K562 (cell line): ENCODE measurements at regions not wholly inside any gene's neighbourhood (a gene's known extent, or its start where the extent isn't known, plus 50 kb on each side); places are given as distances from the start of the nearest gene placed in this dataset.
A peak's percentile ranks its signal among the peaks of the same experiment; 100 is the strongest.

Experiments
- CBX3 ChIP-seq, 2 experiments: IDR thresholded peaks; 1 replicate in 1 of 2; 2 replicates in 1 of 2; pipeline ENCODE4 v1.6.1; 2012; ENCODE audit warnings: inconsistent platforms in 2 of 2, low read length in 2 of 2, borderline replicate concordance in 1 of 2, control low read depth in 1 of 2
- FOXM1 ChIP-seq, 2 experiments: fragments of 450-650 bp in 1 of 2; sonication (generic) in 1 of 2; formaldehyde crosslinking in 1 of 2; IDR thresholded peaks; 2 replicates each; pipeline versions ENCODE4 v1.6.1 to v1.9.0; 2017 to 2022; ENCODE audit warnings: low read depth in 2 of 2, mild to moderate bottlenecking in 2 of 2, missing genetic modification reagents in 1 of 2, moderate library complexity in 1 of 2
- KDM1A ChIP-seq, 2 experiments: fragments of 450-650 bp; IDR thresholded peaks; 2 replicates each; pipeline ENCODE4 v1.6.1; 2016; ENCODE audit warnings: mild to moderate bottlenecking in 2 of 2
- NCOA2 ChIP-seq, 2 experiments: fragments of 450-650 bp; IDR thresholded peaks; 2 replicates each; pipeline ENCODE4 v1.6.1; 2018; ENCODE audit warnings: mild to moderate bottlenecking in 2 of 2, moderate library complexity in 1 of 2; ENCODE audit not compliant: partially characterized antibody in 2 of 2
- RERE ChIP-seq: sonication (generic); formaldehyde crosslinking; IDR thresholded peaks from 2 replicates; pipeline ENCODE4 v1.8.0; 2023; ENCODE audit warnings: missing genetic modification reagents, mild to moderate bottlenecking, borderline replicate concordance
- SMARCC2 ChIP-seq: fragments of 450-650 bp; IDR thresholded peaks from 2 replicates; pipeline ENCODE4 v1.6.1; 2017; ENCODE audit warnings: antibody characterized with exemption, moderate library complexity, mild to moderate bottlenecking, low read depth
- VEZF1 ChIP-seq: fragments of 200-800 bp; sonication (Bioruptor generic); IDR thresholded peaks from 2 replicates; pipeline ENCODE4 v1.6.1; 2017; ENCODE audit warnings: missing genetic modification characterization, missing compliant biosample characterization
- TF ChIP-seq, protein P1 (sequence below), 2 experiments: fragments of 150-350 bp in 1 of 2; IDR thresholded peaks; 2 replicates each; pipeline ENCODE4 v1.6.1; 2012 to 2016; ENCODE audit warnings: low read depth in 2 of 2, low read length in 2 of 2, mild to moderate bottlenecking in 1 of 2, moderate library complexity in 1 of 2
- TF ChIP-seq, protein P2 (sequence below): fragments of 250-450 bp; sonication (Bioruptor Pico); IDR thresholded peaks from 2 replicates; pipeline ENCODE4 v1.5.0; 2021; ENCODE audit warnings: mild to moderate bottlenecking, moderate library complexity

DNA sequence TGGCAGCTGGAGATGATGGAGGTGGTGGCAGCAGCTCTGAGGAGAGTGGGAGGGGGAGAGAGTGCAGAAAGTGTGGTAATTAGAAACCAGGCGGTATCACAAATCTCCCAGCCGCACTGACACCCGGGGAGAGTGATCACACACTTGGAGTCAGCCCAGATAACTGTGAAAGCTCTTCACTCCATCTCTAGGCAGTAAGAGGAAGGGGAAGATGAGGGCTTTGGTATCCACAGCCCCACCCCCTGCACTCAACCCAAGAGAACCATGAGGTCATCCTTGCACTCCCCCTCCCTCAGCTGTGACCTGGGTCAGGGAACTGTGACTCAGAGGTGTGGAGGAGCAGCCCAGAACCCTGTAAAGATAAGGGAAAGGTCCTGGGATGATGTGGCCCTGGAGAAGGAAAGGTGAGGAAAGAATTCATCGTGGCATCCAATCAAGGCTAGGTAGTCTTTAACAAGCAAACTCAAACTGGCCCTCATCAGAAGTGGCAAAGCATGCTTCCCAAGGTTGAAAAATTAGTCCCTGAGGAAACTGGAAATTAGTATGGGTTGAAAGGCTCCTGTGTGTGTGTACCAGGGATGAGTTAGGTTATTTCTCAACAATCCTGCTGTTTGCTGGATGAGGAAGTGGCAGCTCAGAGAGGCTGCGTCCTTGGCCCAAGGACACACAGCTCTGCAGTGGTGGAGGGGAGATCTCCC is 111.0 kb upstream of the LHX5 start (continued):
- TF ChIP-seq RERE (CRISPR knock-in tag) (no peak), FOXM1 (IDR thresholded peaks at IDR 0.05; ENCODE audit: low read depth) (peak; percentile 37; the same call in 1 of the 2 replicates), FOXM1 (CRISPR knock-in tag; IDR thresholded peaks at IDR 0.05; ENCODE audit: low read depth) (no peak), NCOA2 (IDR thresholded peaks at IDR 0.05; ENCODE audit: partially characterized antibody in 2 of 2) (no peak), VEZF1 (CRISPR knock-in tag) (peak; percentile 96), SMARCC2 (peak; percentile 94), KDM1A (IDR thresholded peaks at IDR 0.05) (peak; percentile 90 to 95; a peak in 3 of 4 replicates), CBX3 (IDR thresholded peaks at IDR 0.05; ENCODE audit: borderline replicate concordance in 1 of 2, low read length in 2 of 2) (peak in 1 of 2 experiments; percentile 74; a peak in 1 of 3 replicates)
- TF ChIP-seq, protein P1, sequence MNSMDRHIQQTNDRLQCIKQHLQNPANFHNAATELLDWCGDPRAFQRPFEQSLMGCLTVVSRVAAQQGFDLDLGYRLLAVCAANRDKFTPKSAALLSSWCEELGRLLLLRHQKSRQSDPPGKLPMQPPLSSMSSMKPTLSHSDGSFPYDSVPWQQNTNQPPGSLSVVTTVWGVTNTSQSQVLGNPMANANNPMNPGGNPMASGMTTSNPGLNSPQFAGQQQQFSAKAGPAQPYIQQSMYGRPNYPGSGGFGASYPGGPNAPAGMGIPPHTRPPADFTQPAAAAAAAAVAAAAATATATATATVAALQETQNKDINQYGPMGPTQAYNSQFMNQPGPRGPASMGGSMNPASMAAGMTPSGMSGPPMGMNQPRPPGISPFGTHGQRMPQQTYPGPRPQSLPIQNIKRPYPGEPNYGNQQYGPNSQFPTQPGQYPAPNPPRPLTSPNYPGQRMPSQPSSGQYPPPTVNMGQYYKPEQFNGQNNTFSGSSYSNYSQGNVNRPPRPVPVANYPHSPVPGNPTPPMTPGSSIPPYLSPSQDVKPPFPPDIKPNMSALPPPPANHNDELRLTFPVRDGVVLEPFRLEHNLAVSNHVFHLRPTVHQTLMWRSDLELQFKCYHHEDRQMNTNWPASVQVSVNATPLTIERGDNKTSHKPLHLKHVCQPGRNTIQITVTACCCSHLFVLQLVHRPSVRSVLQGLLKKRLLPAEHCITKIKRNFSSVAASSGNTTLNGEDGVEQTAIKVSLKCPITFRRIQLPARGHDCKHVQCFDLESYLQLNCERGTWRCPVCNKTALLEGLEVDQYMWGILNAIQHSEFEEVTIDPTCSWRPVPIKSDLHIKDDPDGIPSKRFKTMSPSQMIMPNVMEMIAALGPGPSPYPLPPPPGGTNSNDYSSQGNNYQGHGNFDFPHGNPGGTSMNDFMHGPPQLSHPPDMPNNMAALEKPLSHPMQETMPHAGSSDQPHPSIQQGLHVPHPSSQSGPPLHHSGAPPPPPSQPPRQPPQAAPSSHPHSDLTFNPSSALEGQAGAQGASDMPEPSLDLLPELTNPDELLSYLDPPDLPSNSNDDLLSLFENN (IDR thresholded peaks at IDR 0.05; ENCODE audit: low read depth in 2 of 2, low read length in 2 of 2) = peak in 1 of 2 experiments; percentile 54; a peak in 2 of 4 replicates
- TF ChIP-seq, protein P2, sequence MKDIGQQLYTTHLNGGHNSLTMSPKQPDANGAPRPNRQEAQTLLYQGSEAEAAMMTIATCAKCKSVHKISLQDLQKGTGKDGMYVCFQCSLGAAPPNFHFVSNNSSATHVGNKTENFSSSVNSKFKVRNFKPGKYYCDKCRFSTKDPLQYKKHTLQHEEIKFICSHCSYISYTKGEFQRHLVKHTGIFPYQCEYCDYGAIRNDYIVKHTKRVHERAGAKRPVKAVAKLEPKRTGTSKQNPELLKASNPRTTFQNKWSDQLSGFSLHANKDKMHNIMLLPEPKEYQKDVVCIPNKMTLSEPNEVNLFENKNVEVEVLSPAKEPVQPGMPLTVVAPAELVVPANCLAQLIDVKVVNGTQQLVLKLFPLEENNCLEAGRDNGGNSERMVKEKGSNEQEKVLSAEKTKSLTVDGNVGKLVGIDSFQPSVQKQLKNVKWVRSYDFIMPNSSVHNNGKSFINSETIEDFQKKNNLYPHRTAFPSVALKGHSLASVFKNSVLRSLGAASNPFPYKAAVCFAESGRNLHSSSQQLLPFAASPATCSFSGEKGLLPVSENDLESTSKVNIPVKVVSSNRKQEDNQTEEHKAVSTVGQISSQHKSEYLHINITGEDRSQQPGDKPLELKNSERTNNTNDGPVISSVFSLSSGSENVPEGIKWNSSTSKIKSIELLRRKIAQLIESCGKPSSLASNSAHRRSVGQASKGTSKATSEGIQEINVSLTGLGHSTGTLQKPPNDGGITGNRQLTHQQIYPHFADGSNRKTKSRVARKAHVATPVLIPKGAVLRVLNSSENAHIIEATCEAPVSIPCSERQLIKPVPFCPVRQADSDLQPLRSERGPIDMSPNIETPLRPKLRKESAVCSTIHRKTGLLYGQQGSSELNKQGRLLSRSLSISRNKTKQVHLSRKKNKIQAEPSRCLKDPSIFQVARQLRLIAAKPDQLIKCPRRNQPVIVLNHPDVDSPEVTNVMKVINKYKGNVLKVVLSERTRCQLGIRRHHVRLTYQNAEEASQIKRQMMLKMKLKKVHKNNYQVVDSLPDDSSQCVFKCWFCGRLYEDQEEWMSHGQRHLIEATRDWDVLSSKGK (CRISPR knock-in tag) = no peak
